GM12878 (cell line): ENCODE measurements at regions not wholly inside any gene's neighbourhood (a gene's known extent, or its start where the extent isn't known, plus 50 kb on each side); places are given as distances from the start of the nearest gene placed in this dataset.
A peak's percentile ranks its signal among the peaks of the same experiment; 100 is the strongest.

Experiments
- ATAC-seq: fragments of 200-7000 bp; cut with Tn5 transposase; 3 replicates; pipeline ENCODE4 v1.9.1; 2020; ENCODE audit warnings: mild to moderate bottlenecking, moderate library complexity
- BruUV-seq: library from RNA; stranded (reverse); fragments of 400-500 nt; replicated peaks from 2 replicates; lab custom pipeline; 2021; lab: Mats Ljungman, UMichigan
- CTCF ChIA-PET: fragments of 300-600 bp; sonication (Branson Sonifier 250); formaldehyde crosslinking; extraction: SDS; loops from one replicate; lab custom pipeline; 2021; ENCODE audit warnings: inconsistent platforms; lab: Yijun Ruan, JAX
- POLR2A ChIA-PET: fragments of 350-600 bp; formaldehyde crosslinking; extraction: SDS; loops from one replicate; lab custom pipeline; 2021; ENCODE audit warnings: inconsistent platforms; lab: Charles Lee
- RAD21 ChIA-PET: fragments of 300-600 bp; sonication (Branson Sonifier 250); formaldehyde crosslinking; loops from one replicate; lab custom pipeline; 2023; ENCODE audit warnings: antibody characterized with exemption; ENCODE audit not compliant: unreplicated experiment; lab: Charles Lee
- SMC1A ChIA-PET: fragments of 300-600 bp; sonication (Branson Sonifier 250); formaldehyde crosslinking; loops from one replicate; lab custom pipeline; 2023; ENCODE audit not compliant: unreplicated experiment, uncharacterized antibody; lab: Charles Lee
- DNase-seq: peaks from one replicate; pipeline ENCODE4 v3.0.0-alpha.2; 2011; ENCODE audit warnings: low read depth, low spot score
- FAIRE-seq: peaks from 3 replicates; lab custom pipeline; 2011; peaks lifted over from hg19 to GRCh38; lab: Jason Lieb, UNC
- H2AFZ ChIP-seq: 2 replicates; pipeline ENCODE4 v1.6.0; 2011; ENCODE audit warnings: low read depth, low read length, control low read depth; ENCODE audit not compliant: control insufficient read depth
- H3K27ac ChIP-seq: 2 replicates; pipeline ENCODE4 v1.5.1; 2011; ENCODE audit warnings: control low read depth; ENCODE audit not compliant: control insufficient read depth, insufficient read depth
- H3K27me3 ChIP-seq, 2 experiments: replicated peaks in 1 of 2; 2 replicates each; pipeline versions ENCODE4 v1.6.0 to v1.6.1; 2011; ENCODE audit warnings: low read length in 1 of 2; ENCODE audit not compliant: control insufficient read depth in 2 of 2, insufficient read depth in 2 of 2
- H3K36me3 ChIP-seq, 2 experiments: 2 replicates each; pipeline ENCODE4 v1.5.1; 2011; ENCODE audit warnings: low read length in 1 of 2; ENCODE audit not compliant: control insufficient read depth in 2 of 2, insufficient read depth in 2 of 2
- H3K4me1 ChIP-seq: 2 replicates; pipeline ENCODE4 v1.6.1; 2011; ENCODE audit warnings: mild to moderate bottlenecking, low read length, moderate library complexity, mixed read lengths; ENCODE audit not compliant: control insufficient read depth, insufficient read depth
- H3K4me2 ChIP-seq: 2 replicates; pipeline ENCODE4 v1.6.0; 2011; ENCODE audit warnings: control low read depth; ENCODE audit not compliant: control insufficient read depth, insufficient read depth
- H3K4me3 ChIP-seq: fragments of 200-600 bp; sonication (generic); 2 replicates; pipeline ENCODE4 v1.5.1; 2016
- H3K79me2 ChIP-seq: 2 replicates; pipeline ENCODE4 v1.6.0; 2011; ENCODE audit warnings: low read length; ENCODE audit not compliant: control insufficient read depth, insufficient read depth
- H3K9ac ChIP-seq: 2 replicates; pipeline ENCODE4 v1.8.0; 2011; ENCODE audit warnings: low read length, control low read depth, mixed read lengths; ENCODE audit not compliant: control insufficient read depth, insufficient read depth
- H3K9me3 ChIP-seq: replicated peaks from 3 replicates; pipeline ENCODE4 v1.5.1; 2011; ENCODE audit warnings: mild to moderate bottlenecking, low read length; ENCODE audit not compliant: control insufficient read depth, insufficient read depth
- H4K20me1 ChIP-seq: 2 replicates; pipeline ENCODE4 v1.6.0; 2011; ENCODE audit not compliant: control insufficient read depth, insufficient read depth
- ASH2L ChIP-seq: fragments of 300-600, 200-600 bp; sonication (generic); IDR thresholded peaks from 2 replicates; pipeline ENCODE4 v1.6.1; 2017; ENCODE audit warnings: low read depth, mild to moderate bottlenecking, borderline replicate concordance
- ETV6 ChIP-seq, 2 experiments: fragments of 450-650 bp in 1 of 2; IDR thresholded peaks in 1 of 2; conservative IDR thresholded peaks in 1 of 2; 2 replicates each; pipeline ENCODE4 v1.6.1; 2014; ENCODE audit warnings: antibody characterized with exemption in 1 of 2, borderline replicate concordance in 1 of 2, low read depth in 1 of 2, mild to moderate bottlenecking in 1 of 2, moderate library complexity in 1 of 2
- MEF2A ChIP-seq: IDR thresholded peaks from 2 replicates; pipeline ENCODE4 v1.6.1; 2011; ENCODE audit warnings: low read depth, mild to moderate bottlenecking, low read length, moderate library complexity; ENCODE audit not compliant: insufficient read depth
- MTA2 ChIP-seq: fragments of 450-650 bp; IDR thresholded peaks from 2 replicates; pipeline ENCODE4 v1.6.1; 2016; ENCODE audit warnings: low read depth, mild to moderate bottlenecking, moderate library complexity
- NFXL1 ChIP-seq: fragments of 450-650 bp; IDR thresholded peaks from 2 replicates; pipeline ENCODE4 v1.6.1; 2017; ENCODE audit warnings: antibody characterized with exemption, mild to moderate bottlenecking, borderline replicate concordance
- SRF ChIP-seq, 2 experiments: IDR thresholded peaks; 2 replicates each; pipeline ENCODE4 v1.6.1; 2011; ENCODE audit warnings: low read depth in 2 of 2, low read length in 2 of 2, mild to moderate bottlenecking in 1 of 2, moderate library complexity in 1 of 2
- WGBS: methylation state at CpG from one replicate; pipeline ENCODE4 v1.1.6; 2016; ENCODE audit warnings: low lambda C conversion rate; ENCODE audit not compliant: insufficient replicate concordance, insufficient coverage; ENCODE audit errors: missing lambda C conversion rate; 5-methylcytosine and 5-hydroxymethylcytosine counted together
- in situ Hi-C: fragments of 300-500 bp; cut with MboI; formaldehyde crosslinking; loops from 9 replicates; pipeline ENCODE4 v1.14.3; 2018; ENCODE audit warnings: mixed read lengths
- intact Hi-C: fragments of 100-400 bp; cut with micrococcal nuclease; formaldehyde crosslinking; loops from one replicate; pipeline ENCODE4 v1.14.2; 2022; ENCODE audit not compliant: unreplicated experiment
- TF ChIP-seq, protein P1 (sequence below): fragments of 450-650 bp; IDR thresholded peaks from 2 replicates; pipeline ENCODE4 v1.6.1; 2018; ENCODE audit warnings: borderline replicate concordance, mild to moderate bottlenecking; ENCODE audit not compliant: partially characterized antibody
- TF ChIP-seq, protein P2 (sequence below): IDR thresholded peaks from 2 replicates; pipeline ENCODE4 v1.6.1; 2012; ENCODE audit warnings: low read length, inconsistent platforms
- TF ChIP-seq, protein P3 (sequence below): fragments of 450-650 bp; IDR thresholded peaks from 2 replicates; pipeline ENCODE4 v1.6.1; 2017; ENCODE audit warnings: low read depth, mild to moderate bottlenecking, moderate library complexity
- TF ChIP-seq, protein P4 (sequence below): fragments of 450-650 bp; IDR thresholded peaks from 2 replicates; pipeline ENCODE4 v1.6.1; 2016; ENCODE audit warnings: mild to moderate bottlenecking
- TF ChIP-seq, protein P5 (sequence below): fragments of 450-650 bp; formaldehyde crosslinking; IDR thresholded peaks from 2 replicates; pipeline ENCODE4 v1.4.0; 2020; ENCODE audit warnings: mild to moderate bottlenecking, moderate library complexity
- TF ChIP-seq, protein P6 (sequence below): IDR thresholded peaks from 2 replicates; pipeline ENCODE4 v1.6.1; 2011; ENCODE audit warnings: low read depth, mild to moderate bottlenecking, low read length, moderate library complexity, borderline replicate concordance; ENCODE audit errors: extremely low read depth

DNA sequence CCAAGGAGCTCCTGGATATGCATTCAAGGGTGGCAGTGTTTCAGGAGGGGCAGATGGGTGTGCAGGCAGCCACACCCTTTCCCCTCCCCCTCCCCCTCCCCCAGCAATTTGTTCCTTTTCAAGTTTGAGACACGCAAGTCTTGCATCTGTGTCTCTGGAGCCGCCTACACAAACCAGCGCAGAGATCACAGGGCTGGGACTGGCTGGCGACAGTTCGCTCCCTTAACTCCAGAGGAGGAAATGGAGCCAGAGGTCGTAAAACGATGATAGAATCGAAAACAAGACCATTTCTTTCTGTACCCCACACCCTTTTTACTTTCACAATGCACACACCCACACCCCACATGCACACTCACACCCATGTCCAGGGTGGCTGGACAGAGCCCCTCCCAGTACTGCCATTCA lies 163.1 kb downstream of the LY86 start:
- DNase-seq = no peak
- intact Hi-C loops = no loop called here
- ATAC-seq = peak; percentile 31; the same call in 2 of the 3 replicates
- H4K20me1 ChIP-seq = no peaks in the 10 kb centered on the region
- no peaks in the 10 kb centered on the region for H3K79me2 ChIP-seq
- H3K36me3 ChIP-seq = no peaks in the 10 kb centered on the region
- no TSS peak for BruUV-seq
- no peak for FAIRE-seq
- no peak overlapping the region for H3K27ac ChIP-seq
- SMC1A ChIA-PET = interaction anchor here (1.5 kb wide), 1 partner anchor 29 kb away, joined by 3 read pairs; no protein-coding TSS in a partner anchor
- H3K4me3 ChIP-seq = no peak overlapping the region
- no peak overlapping the region for H3K9ac ChIP-seq
- POLR2A ChIA-PET = no interaction called here
- WGBS = 37% methylated on average over 8 of the region's 8 CpGs
- H3K4me2 ChIP-seq = no peak overlapping the region
- H3K9me3 ChIP-seq = no peaks in the 10 kb centered on the region
- RAD21 ChIA-PET = no interaction called here
- no peak overlapping the region for H2AFZ ChIP-seq
- H3K4me1 ChIP-seq = no peaks in the 10 kb centered on the region
- in situ Hi-C loops = no loop called here
- no peaks in the 10 kb centered on the region for H3K27me3 ChIP-seq
- CTCF ChIA-PET = interaction anchor here (0.5 to 2.7 kb wide), 2 partner anchors 75 to 204 kb away, joined by 3 to 11 read pairs; no protein-coding TSS in a partner anchor
- TF ChIP-seq MEF2A (no peak), SRF (IDR thresholded peaks at IDR 0.05; ENCODE audit: low read depth in 2 of 2, low read length in 2 of 2) (no peak), ASH2L (no peak), MTA2 (no peak), ETV6 (conservative IDR thresholded peaks at IDR 0.05 in 1 of 2, IDR thresholded peaks at IDR 0.05 in 1 of 2; ENCODE audit: borderline replicate concordance in 1 of 2, low read depth in 1 of 2) (no peak), NFXL1 (no peak)
- TF ChIP-seq, protein P1, sequence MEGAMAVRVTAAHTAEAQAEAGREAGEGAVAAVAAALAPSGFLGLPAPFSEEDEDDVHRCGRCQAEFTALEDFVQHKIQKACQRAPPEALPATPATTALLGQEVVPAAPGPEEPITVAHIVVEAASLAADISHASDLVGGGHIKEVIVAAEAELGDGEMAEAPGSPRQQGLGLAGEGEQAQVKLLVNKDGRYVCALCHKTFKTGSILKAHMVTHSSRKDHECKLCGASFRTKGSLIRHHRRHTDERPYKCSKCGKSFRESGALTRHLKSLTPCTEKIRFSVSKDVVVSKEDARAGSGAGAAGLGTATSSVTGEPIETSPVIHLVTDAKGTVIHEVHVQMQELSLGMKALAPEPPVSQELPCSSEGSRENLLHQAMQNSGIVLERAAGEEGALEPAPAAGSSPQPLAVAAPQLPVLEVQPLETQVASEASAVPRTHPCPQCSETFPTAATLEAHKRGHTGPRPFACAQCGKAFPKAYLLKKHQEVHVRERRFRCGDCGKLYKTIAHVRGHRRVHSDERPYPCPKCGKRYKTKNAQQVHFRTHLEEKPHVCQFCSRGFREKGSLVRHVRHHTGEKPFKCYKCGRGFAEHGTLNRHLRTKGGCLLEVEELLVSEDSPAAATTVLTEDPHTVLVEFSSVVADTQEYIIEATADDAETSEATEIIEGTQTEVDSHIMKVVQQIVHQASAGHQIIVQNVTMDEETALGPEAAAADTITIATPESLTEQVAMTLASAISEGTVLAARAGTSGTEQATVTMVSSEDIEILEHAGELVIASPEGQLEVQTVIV = no peak
- TF ChIP-seq, protein P2, sequence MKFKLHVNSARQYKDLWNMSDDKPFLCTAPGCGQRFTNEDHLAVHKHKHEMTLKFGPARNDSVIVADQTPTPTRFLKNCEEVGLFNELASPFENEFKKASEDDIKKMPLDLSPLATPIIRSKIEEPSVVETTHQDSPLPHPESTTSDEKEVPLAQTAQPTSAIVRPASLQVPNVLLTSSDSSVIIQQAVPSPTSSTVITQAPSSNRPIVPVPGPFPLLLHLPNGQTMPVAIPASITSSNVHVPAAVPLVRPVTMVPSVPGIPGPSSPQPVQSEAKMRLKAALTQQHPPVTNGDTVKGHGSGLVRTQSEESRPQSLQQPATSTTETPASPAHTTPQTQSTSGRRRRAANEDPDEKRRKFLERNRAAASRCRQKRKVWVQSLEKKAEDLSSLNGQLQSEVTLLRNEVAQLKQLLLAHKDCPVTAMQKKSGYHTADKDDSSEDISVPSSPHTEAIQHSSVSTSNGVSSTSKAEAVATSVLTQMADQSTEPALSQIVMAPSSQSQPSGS = no peak
- TF ChIP-seq, protein P3, sequence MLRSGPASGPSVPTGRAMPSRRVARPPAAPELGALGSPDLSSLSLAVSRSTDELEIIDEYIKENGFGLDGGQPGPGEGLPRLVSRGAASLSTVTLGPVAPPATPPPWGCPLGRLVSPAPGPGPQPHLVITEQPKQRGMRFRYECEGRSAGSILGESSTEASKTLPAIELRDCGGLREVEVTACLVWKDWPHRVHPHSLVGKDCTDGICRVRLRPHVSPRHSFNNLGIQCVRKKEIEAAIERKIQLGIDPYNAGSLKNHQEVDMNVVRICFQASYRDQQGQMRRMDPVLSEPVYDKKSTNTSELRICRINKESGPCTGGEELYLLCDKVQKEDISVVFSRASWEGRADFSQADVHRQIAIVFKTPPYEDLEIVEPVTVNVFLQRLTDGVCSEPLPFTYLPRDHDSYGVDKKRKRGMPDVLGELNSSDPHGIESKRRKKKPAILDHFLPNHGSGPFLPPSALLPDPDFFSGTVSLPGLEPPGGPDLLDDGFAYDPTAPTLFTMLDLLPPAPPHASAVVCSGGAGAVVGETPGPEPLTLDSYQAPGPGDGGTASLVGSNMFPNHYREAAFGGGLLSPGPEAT = no peak
- TF ChIP-seq, protein P4, sequence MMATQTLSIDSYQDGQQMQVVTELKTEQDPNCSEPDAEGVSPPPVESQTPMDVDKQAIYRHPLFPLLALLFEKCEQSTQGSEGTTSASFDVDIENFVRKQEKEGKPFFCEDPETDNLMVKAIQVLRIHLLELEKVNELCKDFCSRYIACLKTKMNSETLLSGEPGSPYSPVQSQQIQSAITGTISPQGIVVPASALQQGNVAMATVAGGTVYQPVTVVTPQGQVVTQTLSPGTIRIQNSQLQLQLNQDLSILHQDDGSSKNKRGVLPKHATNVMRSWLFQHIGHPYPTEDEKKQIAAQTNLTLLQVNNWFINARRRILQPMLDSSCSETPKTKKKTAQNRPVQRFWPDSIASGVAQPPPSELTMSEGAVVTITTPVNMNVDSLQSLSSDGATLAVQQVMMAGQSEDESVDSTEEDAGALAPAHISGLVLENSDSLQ = no peak
- TF ChIP-seq, protein P5, sequence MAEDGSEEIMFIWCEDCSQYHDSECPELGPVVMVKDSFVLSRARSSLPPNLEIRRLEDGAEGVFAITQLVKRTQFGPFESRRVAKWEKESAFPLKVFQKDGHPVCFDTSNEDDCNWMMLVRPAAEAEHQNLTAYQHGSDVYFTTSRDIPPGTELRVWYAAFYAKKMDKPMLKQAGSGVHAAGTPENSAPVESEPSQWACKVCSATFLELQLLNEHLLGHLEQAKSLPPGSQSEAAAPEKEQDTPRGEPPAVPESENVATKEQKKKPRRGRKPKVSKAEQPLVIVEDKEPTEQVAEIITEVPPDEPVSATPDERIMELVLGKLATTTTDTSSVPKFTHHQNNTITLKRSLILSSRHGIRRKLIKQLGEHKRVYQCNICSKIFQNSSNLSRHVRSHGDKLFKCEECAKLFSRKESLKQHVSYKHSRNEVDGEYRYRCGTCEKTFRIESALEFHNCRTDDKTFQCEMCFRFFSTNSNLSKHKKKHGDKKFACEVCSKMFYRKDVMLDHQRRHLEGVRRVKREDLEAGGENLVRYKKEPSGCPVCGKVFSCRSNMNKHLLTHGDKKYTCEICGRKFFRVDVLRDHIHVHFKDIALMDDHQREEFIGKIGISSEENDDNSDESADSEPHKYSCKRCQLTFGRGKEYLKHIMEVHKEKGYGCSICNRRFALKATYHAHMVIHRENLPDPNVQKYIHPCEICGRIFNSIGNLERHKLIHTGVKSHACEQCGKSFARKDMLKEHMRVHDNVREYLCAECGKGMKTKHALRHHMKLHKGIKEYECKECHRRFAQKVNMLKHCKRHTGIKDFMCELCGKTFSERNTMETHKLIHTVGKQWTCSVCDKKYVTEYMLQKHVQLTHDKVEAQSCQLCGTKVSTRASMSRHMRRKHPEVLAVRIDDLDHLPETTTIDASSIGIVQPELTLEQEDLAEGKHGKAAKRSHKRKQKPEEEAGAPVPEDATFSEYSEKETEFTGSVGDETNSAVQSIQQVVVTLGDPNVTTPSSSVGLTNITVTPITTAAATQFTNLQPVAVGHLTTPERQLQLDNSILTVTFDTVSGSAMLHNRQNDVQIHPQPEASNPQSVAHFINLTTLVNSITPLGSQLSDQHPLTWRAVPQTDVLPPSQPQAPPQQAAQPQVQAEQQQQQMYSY = no peak
- TF ChIP-seq, protein P6, sequence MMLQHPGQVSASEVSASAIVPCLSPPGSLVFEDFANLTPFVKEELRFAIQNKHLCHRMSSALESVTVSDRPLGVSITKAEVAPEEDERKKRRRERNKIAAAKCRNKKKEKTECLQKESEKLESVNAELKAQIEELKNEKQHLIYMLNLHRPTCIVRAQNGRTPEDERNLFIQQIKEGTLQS = no peak
